ENCODE measurements at regions not wholly inside any gene's neighbourhood (a gene's known extent, or its start where the extent isn't known, plus 50 kb on each side); places are given as distances from the start of the nearest gene placed in this dataset.

DNA sequence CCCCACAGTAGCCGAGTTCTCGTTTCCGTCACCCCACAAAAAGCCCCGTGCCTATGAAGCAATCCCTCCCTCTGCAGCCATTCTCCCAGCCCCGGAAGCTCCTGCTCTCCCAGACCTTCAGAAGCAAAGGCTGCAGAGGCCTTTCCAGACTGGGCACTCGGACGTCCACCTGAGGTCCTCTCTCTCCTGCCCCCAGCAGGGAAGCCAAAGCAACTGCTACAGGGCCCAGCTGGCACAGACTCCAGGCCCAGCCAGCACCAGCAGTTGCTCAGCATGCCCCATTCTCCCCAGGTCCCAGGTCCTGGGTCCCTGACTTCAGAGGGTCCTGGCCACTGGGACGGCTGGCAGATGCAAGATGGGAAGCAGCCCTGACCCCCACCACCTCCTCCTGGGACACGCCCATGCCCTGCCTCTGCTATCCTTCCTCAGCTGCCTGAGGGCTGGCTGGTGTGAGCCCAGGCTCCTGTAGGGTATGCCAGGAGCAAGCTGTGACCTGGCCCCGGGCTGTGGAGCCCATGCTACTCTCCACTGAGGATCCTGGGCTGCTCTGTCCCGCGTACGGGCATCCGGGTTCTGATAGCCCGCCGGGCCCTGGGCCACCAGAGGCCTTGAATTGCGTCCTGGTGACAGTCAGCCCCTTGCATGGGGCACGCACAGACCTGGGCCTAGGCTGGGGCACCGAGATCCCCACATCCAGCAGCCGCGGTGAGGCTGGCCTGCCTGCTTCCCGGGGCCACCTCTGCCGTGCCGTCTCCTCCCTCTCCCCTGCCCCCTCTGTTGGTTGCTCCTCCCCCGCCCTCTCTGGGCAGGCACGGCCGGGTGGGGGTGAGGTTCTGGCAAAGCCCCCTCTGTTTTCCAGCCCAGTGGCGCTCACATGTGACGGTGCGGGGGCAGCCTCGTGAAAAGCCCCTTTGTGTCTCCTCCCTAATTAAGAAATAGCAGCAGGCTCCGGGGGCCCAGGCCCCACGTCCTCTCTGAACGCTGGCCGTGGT lies 1310.3 kb downstream of the BRD1 start:
- DNase-seq: no peak

DNA sequence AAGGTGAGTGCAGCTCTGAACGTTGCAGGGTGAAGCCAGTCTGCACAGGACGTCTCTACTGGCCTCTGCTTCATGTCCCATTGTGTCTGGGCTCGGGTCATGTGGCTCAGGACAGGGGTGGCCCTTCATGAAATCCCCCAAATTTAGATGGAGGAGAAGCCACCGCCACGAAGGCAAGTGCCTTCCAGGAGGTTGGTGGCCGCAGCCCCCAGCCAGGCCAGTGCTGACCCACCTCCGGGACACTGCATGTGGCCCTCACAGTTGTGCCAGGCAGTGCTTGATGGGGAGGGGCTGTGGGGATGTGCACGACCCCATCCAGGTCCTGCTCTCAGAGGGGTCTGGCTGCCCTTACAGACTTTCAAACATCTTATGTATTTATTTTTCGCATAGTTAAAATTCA lies 1311.1 kb downstream of the BRD1 start:
- DNase-seq: no peak

DNA sequence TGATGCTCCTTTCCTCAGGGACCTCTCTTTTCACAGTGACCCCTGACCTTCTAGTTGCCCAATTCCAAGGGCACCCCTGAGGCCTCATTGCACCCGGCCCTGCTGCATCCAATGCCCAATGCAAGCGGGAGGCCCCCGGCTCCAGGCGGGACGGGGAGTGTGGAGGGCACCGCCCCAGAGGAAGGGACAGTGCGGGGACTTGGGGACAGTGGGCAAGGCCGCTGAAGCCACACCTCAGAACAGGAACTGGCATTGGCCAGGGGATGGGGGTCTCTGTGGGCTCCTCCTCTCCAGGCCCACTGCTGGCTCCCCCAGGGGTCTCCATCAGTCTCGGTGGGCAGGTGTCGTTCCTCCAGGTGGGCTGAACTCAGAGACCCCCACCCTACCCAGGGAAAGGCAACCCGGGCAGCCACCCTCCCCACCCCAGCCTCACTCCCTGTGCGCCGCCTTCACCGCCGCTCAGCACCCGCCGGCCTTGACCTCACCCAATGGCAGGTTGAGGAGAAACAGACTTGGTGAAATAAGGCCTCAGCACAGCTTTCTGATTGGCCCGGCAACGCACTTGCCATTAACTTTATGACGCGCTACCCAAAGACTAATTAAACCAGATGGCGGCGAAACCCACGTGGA lies 1312.0 kb downstream of the BRD1 start:
- no peak for DNase-seq

DNA sequence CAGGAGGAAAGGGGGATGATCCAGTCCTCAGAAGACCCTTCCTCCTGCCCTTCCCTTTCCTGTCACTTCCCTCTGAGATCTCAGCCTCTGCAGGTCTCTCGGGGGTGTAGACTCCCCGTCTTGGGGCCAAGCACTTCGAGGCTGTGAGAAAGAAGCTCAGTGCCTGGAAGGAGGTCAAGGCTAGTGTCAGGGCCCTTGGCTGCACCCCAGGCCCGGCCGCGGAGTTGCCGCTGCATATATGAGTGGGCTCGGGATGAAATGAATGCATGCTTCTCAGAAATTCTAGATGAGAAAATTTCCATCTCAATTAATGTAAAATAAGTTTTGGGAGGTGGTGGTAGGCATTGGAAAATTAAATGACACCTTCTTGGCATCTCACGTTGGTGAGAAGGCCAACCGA lies 1313.7 kb downstream of the BRD1 start:
- no peak for DNase-seq

- DNase-seq: no peak
These were observed 1314.2 kb downstream of the BRD1 start for GRCh38 chr22:48513446-48513845.

- no peak for DNase-seq
These were observed 1315.8 kb downstream of the BRD1 start for GRCh38 chr22:48511781-48512327.

DNA sequence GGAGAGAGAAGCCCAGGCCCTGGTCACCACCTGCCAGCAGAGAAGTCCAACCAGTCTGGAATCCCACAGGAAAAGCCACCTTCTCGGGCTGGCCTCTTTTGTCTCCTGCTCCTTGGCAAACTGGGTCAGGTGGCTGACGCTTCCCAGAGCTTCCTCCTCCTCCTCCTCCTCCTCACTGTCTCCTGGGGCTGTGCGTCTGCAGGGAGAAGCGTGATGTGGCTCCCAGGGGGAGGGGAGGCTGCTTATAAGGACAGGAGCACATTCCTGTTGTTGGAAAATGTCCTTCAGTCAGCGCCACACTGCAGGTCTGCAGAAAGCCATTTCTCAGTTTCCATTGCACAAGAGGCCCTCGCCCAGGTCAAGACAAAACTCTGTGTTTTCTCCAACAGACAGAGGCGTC lies 1316.5 kb downstream of the BRD1 start:
- no peak for DNase-seq

DNA sequence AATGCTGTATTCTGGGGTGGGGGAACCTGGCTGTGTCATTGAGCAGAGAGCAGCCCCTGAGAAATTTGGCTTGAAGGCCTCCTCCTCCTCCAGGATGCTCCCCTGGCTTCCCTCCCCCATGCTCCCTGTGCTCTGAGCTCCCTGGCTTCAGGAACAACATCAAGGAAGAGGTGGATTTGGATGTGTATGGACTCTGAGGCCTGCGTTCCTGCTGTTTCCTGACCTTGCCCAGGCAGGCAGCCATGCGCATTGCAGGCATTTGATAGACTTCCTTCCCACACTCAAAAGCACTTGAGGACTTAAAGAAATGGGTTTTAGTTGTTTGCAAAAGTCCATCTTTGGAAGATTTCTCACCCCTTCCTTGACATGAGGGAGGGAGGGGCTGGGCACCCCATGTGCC lies 1317.1 kb downstream of the BRD1 start:
- no peak for DNase-seq

DNA sequence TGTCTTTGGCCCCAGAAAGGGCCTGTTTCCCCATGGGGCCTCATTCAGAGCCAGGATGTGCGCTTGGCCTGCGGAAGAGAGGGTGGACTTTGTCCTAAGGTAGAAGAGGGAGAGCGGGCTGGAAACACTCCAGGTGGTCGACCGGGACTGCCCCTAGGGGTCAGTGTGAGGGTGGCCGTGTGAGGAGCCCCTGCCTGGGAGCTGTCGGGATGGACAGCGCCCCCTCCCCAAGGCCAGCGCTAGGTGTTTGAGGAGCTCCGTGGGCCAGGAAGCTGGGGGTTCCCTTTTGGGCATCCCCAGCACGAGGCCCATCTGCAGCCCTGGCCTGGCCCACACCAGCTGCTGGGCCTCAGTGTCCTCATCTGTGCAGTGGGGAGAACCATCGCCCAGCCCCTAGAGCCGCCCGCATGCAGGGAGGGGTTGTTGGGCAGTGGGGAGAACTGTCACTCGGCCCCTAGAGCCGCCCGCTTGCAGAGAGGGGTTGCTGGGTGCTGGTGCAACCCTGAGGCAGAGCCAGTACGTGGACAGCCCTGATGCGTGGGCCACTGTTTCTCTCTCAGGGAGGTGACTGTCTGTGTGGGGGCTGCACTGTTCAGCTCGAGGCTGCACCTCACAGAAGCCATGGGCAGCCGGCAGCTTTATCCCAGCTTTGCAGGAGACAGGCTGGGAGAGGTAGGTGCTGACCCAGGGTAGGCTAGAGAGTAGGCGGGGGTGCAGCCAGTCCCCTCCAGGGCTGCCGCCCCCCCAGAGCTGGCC lies 1319.9 kb downstream of the BRD1 start:
- DNase-seq: no peak

- no peak for DNase-seq
These were observed 1320.5 kb downstream of the BRD1 start for GRCh38 chr22:48507171-48507570.

DNA sequence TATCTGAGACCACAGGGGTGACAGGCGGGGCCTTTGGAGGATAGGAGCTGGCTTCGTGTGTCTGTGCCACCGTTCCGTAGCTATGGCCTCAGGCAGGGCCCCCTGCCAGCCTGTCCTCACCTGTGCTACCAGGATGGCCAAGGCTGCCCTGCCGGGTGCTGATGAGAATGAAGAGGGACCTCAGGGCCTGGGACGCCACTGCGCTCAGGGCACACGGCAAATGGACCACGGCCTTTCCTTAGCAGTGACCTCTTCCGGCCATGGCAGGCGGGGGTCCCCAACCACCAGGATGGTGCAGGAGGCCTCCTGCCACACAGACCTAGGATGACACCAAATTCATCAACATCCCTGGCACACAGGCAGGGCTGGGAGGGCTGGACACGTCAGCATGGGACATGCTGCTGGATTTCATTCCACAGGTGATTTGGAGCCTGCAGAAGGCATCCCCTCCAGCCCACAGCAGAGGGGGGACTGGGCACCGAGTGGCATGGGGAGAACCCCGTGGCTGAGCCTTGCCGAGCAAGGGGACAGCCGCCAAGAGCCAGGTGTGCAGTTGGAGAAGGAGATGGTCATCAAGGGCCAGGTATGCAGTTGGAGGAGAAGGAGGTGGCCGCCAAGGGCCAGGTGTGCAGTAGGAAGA lies 1321.0 kb downstream of the BRD1 start:
- no peak for DNase-seq

DNA sequence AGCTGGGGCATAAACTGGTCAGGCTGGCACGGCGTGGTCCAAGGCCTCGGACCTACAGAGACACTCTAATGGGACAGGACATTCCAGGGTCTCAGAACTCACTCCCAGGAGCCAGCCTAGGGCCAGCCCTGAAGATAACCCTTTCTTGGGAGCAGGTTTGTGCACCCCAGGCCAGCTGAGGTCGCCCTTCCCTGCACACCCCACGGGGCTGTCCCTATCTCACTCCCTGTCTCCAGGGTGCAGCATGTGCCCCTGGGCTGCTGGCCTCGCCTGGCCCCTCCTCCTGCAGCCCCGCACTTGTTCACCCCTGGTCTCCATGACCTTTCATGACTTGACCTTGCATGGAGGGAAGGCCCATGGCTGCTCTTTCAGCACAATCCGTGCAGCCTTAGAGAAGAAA lies 1321.8 kb downstream of the BRD1 start:
- no peak for DNase-seq

GRCh38 chr22:48504519-48505140 lies 1323.0 kb downstream of the BRD1 start:
- no peak for DNase-seq

- no peak for DNase-seq
These were observed 1323.8 kb downstream of the BRD1 start for GRCh38 chr22:48503876-48504275.

DNA sequence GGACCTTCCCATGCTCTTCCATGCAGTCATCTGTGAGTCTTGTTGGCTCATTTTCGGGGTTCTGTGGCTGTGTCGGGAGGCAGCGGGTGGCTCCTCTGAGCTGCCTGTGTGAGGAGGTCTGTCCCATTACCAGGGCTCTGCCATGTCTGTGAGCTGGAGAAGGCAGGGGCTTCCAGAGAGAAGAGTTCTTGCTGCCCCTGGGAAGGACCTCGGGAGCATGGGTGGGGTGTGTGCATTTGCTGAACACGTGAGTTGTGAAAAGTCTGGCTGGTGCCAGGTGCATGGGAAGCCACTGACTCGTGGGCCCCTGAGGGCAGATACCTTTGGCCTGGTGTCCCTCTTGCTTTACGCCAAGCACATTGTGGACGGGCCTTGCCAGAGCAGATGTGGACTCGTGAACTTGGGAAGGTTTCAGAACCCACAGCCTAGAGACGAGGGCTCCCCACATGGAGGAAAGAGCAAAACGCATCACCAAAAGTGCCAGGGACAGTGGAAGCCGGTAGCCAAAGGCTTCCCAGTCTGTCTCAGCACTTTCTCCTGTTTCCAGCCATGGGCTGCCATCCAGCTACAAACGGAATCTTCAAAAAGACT lies 1324.5 kb downstream of the BRD1 start:
- DNase-seq: no peak

- no peak for DNase-seq
These were observed 1326.4 kb downstream of the BRD1 start for GRCh38 chr22:48501231-48501750.

DNA sequence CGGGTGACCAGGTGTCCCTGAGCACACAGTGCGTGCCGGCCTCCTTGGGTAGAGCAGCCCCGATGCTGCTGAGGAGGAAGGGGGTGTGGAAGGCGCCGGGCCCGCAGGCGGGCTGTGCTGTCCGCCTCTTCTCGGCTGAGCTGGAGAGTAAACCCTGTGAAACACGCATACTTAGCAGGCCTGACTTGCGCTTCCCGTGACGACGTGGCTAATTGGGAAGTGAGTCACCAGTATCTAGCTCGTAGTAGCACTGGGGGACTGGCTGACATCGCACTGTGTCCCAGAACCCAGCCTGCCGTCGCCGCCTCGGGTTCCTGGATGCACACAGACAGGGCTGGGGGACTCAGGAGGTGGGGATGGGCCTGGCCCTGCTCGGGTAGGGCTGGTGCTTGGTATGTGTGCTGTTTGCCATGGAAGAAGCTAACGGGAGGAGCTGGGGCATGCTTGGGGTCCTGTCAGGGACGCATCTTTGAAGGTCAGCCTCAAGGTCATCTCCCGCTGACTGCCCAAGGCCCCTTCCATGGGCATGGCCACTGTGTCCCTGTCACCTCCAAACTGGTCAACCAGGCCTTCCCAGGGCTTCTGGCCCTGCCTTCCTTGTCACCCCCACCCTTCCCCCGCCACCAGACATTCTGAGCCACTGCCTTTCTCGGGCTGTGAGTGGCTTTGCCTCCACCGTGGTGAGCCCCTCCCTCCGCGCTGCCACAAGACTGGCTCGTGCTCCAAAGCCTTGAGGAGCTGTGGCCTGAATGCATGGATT lies 1327.0 kb downstream of the BRD1 start:
- no peak for DNase-seq

- no peak for DNase-seq
These were observed 1327.9 kb downstream of the BRD1 start for GRCh38 chr22:48499456-48500425.

- DNase-seq: no peak
These were observed 1328.9 kb downstream of the BRD1 start for GRCh38 chr22:48498526-48499331.
